Transverse colon (tissue), 4 donors: ENCODE measurements at regions not wholly inside any gene's neighbourhood (a gene's known extent, or its start where the extent isn't known, plus 50 kb on each side); places are given as distances from the start of the nearest gene placed in this dataset.

Source experiments
- DNase-seq: peaks from one replicate; pipeline ENCODE4 v3.0.0-alpha.2; 2019
- H3K27ac ChIP-seq, 4 donors: fragments of 200-600 bp; sonication (generic); 2 replicates each; pipeline ENCODE4 v1.5.1; 2016 to 2018; ENCODE audit warnings: inconsistent platforms in 4 of 4
- H3K27me3 ChIP-seq: fragments of 200-600 bp; sonication (generic); 2 replicates; pipeline ENCODE4 v1.5.1; 2017; ENCODE audit warnings: inconsistent platforms
- H3K36me3 ChIP-seq, 4 donors: fragments of 200-600 bp; sonication (generic); 2 replicates each; pipeline ENCODE4 v1.5.1; 2017 to 2019; ENCODE audit warnings: inconsistent platforms in 4 of 4
- H3K4me1 ChIP-seq, 4 donors: fragments of 200-600 bp; sonication (generic); 2 replicates each; pipeline ENCODE4 v1.5.1; 2017 to 2020; ENCODE audit warnings: inconsistent platforms in 4 of 4
- H3K4me3 ChIP-seq, 4 donors: fragments of 200-600 bp; sonication (generic); 1 replicate in 1 of 4; 2 replicates in 3 of 4; pipeline versions ENCODE4 v1.5.1 to v1.6.1; 2017 to 2019; ENCODE audit warnings: inconsistent platforms in 4 of 4
- H3K9me3 ChIP-seq, 2 donors: fragments of 200-600 bp; sonication (generic); 2 replicates each; pipeline ENCODE4 v1.5.1; 2017 to 2019; ENCODE audit warnings: inconsistent platforms in 2 of 2
- CTCF ChIP-seq, 5 experiments: fragments of 200-600 bp in 3 of 5; fragments of 450-650 bp in 2 of 5; sonication (generic) in 3 of 5; IDR thresholded peaks; 1 replicate in 2 of 5; 2 replicates in 3 of 5; pipeline ENCODE4 v1.5.1; 2016 to 2017; ENCODE audit warnings: antibody characterized with exemption in 5 of 5, inconsistent platforms in 3 of 5, mild to moderate bottlenecking in 2 of 5, moderate library complexity in 1 of 5
- EP300 ChIP-seq: sonication (generic); formaldehyde crosslinking; IDR thresholded peaks from one replicate; pipeline ENCODE4 v1.6.1; 2017; ENCODE audit warnings: antibody characterized with exemption, low read depth
- POLR2A ChIP-seq: fragments of 450-650 bp; IDR thresholded peaks from one replicate; pipeline ENCODE4 v1.6.1; 2016; ENCODE audit warnings: antibody characterized with exemption, mild to moderate bottlenecking, moderate library complexity
- POLR2AphosphoS5 ChIP-seq, 3 donors: sonication (generic); formaldehyde crosslinking; IDR thresholded peaks; one replicate each; pipeline ENCODE4 v1.6.1; 2016; ENCODE audit warnings: antibody characterized with exemption in 3 of 3
- WGBS, 2 donors: methylation state at CpG; one replicate each; pipeline ENCODE4 v1.1.5; 2018; ENCODE audit warnings: low coverage in 1 of 2; 5-methylcytosine and 5-hydroxymethylcytosine counted together
- in situ Hi-C, 4 donors: fragments of 200-750 bp; cut with MboI; loops; one replicate each; pipeline versions ENCODE4 v1.15.0 to v1.15.1; 2017; ENCODE audit warnings: low sequenced_read_pairs in 3 of 4, low pct_ligation_motif_present in 1 of 4, low pct_unique_long_range_greater_than_20kb in 1 of 4
- intact Hi-C: fragments of 100-400 bp; cut with DNase I; formaldehyde crosslinking; loops from one replicate; pipeline ENCODE4 v1.15.1; 2023; ENCODE audit warnings: low total_unique reads

GRCh38 chr6:91029211-91029610 lies 442.3 kb upstream of the MAP3K7 start:
- WGBS, 2 donors = 42 to 54% methylated on average over 3 to 6 of the region's 6 CpGs
- Histone ChIP-seq H3K4me3 (no peak overlapping the region), H3K9me3 (no peaks in the 10 kb centered on the region), H3K36me3 (no peaks in the 10 kb centered on the region), H3K27me3 (no peaks in the 10 kb centered on the region), H3K4me1 (no peaks in the 10 kb centered on the region), H3K27ac (no peak overlapping the region)
- intact Hi-C loops (no loop called here), in situ Hi-C loops (no loop called here)
- DNase-seq = no peak
- no peak for TF ChIP-seq EP300
- no peak for TF ChIP-seq CTCF (IDR thresholded peaks at IDR 0.05)
- TF ChIP-seq POLR2A = no peak
- no peak for TF ChIP-seq POLR2AphosphoS5 (IDR thresholded peaks at IDR 0.05)

GRCh38 chr6:91023529-91023928 lies 436.7 kb upstream of the MAP3K7 start:
- DNase-seq = no peak
- no peak overlapping the region for H3K4me3 ChIP-seq
- H3K36me3 ChIP-seq = no peaks in the 10 kb centered on the region
- intact Hi-C loops = no loop called here
- no peak overlapping the region for H3K27ac ChIP-seq
- in situ Hi-C loops = no loop called here
- H3K9me3 ChIP-seq = no peaks in the 10 kb centered on the region
- H3K4me1 ChIP-seq = no peaks in the 10 kb centered on the region
- no peaks in the 10 kb centered on the region for H3K27me3 ChIP-seq
- TF ChIP-seq CTCF (IDR thresholded peaks at IDR 0.05) (no peak), EP300 (no peak), POLR2A (no peak), POLR2AphosphoS5 (IDR thresholded peaks at IDR 0.05) (no peak)

- no peak overlapping the region for H3K27ac ChIP-seq
- no peaks in the 10 kb centered on the region for H3K27me3 ChIP-seq
- H3K9me3 ChIP-seq = no peaks in the 10 kb centered on the region
- in situ Hi-C loops (no loop called here), intact Hi-C loops (no loop called here)
- no peak overlapping the region for H3K4me3 ChIP-seq
- no peaks in the 10 kb centered on the region for H3K36me3 ChIP-seq
- TF ChIP-seq EP300 (no peak), POLR2A (no peak), CTCF (IDR thresholded peaks at IDR 0.05) (no peak), POLR2AphosphoS5 (IDR thresholded peaks at IDR 0.05) (no peak)
- no peak for DNase-seq
- 38 to 41% methylated on average over 1 of the region's 1 CpG for WGBS, 2 donors
- no peaks in the 10 kb centered on the region for H3K4me1 ChIP-seq
These were observed 433.9 kb upstream of the MAP3K7 start for GRCh38 chr6:91020744-91021143.

GRCh38 chr6:91018586-91018985 lies 431.7 kb upstream of the MAP3K7 start:
- Histone ChIP-seq H3K9me3 (no peaks in the 10 kb centered on the region), H3K4me1 (no peaks in the 10 kb centered on the region), H3K27ac (no peak overlapping the region), H3K36me3 (no peaks in the 10 kb centered on the region), H3K27me3 (no peaks in the 10 kb centered on the region), H3K4me3 (no peak overlapping the region)
- WGBS, 2 donors = 89 to 96% methylated on average over 3 of the region's 3 CpGs
- intact Hi-C loops (no loop called here), in situ Hi-C loops (no loop called here)
- DNase-seq = no peak
- TF ChIP-seq POLR2A = no peak
- no peak for TF ChIP-seq CTCF (IDR thresholded peaks at IDR 0.05)
- no peak for TF ChIP-seq POLR2AphosphoS5 (IDR thresholded peaks at IDR 0.05)
- no peak for TF ChIP-seq EP300
